ENCODE measurements at regions not wholly inside any gene's neighbourhood (a gene's known extent, or its start where the extent isn't known, plus 50 kb on each side); places are given as distances from the start of the nearest gene placed in this dataset.
"Not testable (repeated sequence)": the region's sequence is repeated elsewhere in the genome, so short reads cannot be mapped to it uniquely, and the experiment has no call there.

- no peak for DNase-seq (ENCODE audit: low read depth in 2 of 2)
These were observed 314.6 kb downstream of the LNPK start for GRCh38 chr2:175687465-175687864.

GRCh38 chr2:175686002-175686401 lies 316.1 kb downstream of the LNPK start:
- DNase-seq (ENCODE audit: low read depth in 2 of 2) = no peak

GRCh38 chr2:175684466-175684865 lies 317.6 kb downstream of the LNPK start:
- DNase-seq (ENCODE audit: low read depth in 2 of 2) = no peak

GRCh38 chr2:175679728-175680127 lies 322.3 kb downstream of the LNPK start:
- no peak for DNase-seq (ENCODE audit: low read depth in 2 of 2)

GRCh38 chr2:175679231-175679630 lies 322.8 kb downstream of the LNPK start:
- DNase-seq (ENCODE audit: low read depth in 2 of 2) = no peak

- no peak for DNase-seq (ENCODE audit: low read depth in 2 of 2)
These were observed 324.2 kb downstream of the LNPK start for GRCh38 chr2:175677880-175678279.

GRCh38 chr2:175676813-175677212 lies 325.3 kb downstream of the LNPK start:
- no peak for DNase-seq (ENCODE audit: low read depth in 2 of 2)

GRCh38 chr2:175668804-175669203 lies 333.3 kb downstream of the LNPK start:
- not testable (repeated sequence) for DNase-seq (ENCODE audit: low read depth in 2 of 2)

GRCh38 chr2:175662335-175662734 lies 339.7 kb downstream of the LNPK start:
- no peak for DNase-seq (ENCODE audit: low read depth in 2 of 2)

GRCh38 chr2:175648577-175649063 lies 353.4 kb downstream of the LNPK start:
- DNase-seq (ENCODE audit: low read depth in 2 of 2) = no peak

- DNase-seq (ENCODE audit: low read depth in 2 of 2) = no peak
These were observed 355.0 kb downstream of the LNPK start for GRCh38 chr2:175647058-175647457.

GRCh38 chr2:175640655-175641054 lies 361.4 kb downstream of the LNPK start:
- DNase-seq (ENCODE audit: low read depth in 2 of 2) = no peak

- no peak for DNase-seq (ENCODE audit: low read depth in 2 of 2)
These were observed 368.8 kb downstream of the LNPK start for GRCh38 chr2:175633227-175633626.

- DNase-seq (ENCODE audit: low read depth in 2 of 2) = no peak
These were observed 370.8 kb downstream of the LNPK start for GRCh38 chr2:175631245-175631623.

- DNase-seq (ENCODE audit: low read depth in 2 of 2) = no peak
These were observed 371.5 kb downstream of the LNPK start for GRCh38 chr2:175630280-175631244.

- no peak for DNase-seq (ENCODE audit: low read depth in 2 of 2)
These were observed 373.8 kb downstream of the LNPK start for GRCh38 chr2:175628243-175628642.

GRCh38 chr2:175627405-175627804 lies 374.7 kb downstream of the LNPK start:
- no peak for DNase-seq (ENCODE audit: low read depth in 2 of 2)

- no peak for DNase-seq (ENCODE audit: low read depth in 2 of 2)
These were observed 375.3 kb downstream of the LNPK start for GRCh38 chr2:175626796-175627195.

- DNase-seq (ENCODE audit: low read depth in 2 of 2) = no peak
These were observed 377.3 kb downstream of the LNPK start for GRCh38 chr2:175624785-175625184.

GRCh38 chr2:175624211-175624761 lies 377.8 kb downstream of the LNPK start:
- DNase-seq (ENCODE audit: low read depth in 2 of 2) = no peak

GRCh38 chr2:175621821-175622220 lies 380.2 kb downstream of the LNPK start:
- no peak for DNase-seq (ENCODE audit: low read depth in 2 of 2)

GRCh38 chr2:175620106-175620505 lies 382.0 kb downstream of the LNPK start:
- DNase-seq (ENCODE audit: low read depth in 2 of 2) = no peak

All from stimulated activated CD4-positive, alpha-beta T cell treated with anti-CD3 and anti-CD28 coated beads, Interleukin-12 subunit alpha, Interleukin-12 subunit beta, amount 100 ng/mL, for 24 hours (primary cell).